CD4-positive, alpha-beta memory T cell (primary cell): ENCODE measurements at regions not wholly inside any gene's neighbourhood (a gene's known extent, or its start where the extent isn't known, plus 50 kb on each side); places are given as distances from the start of the nearest gene placed in this dataset.
"Not testable (repeated sequence)": the region's sequence is repeated elsewhere in the genome, so short reads cannot be mapped to it uniquely, and the experiment has no call there.

ENCODE experiments used
- CTCF ChIA-PET: fragments of 350-600 bp; sonication (Branson Sonifier 250); formaldehyde crosslinking; loops from one replicate; lab custom pipeline; 2021; ENCODE audit warnings: inconsistent platforms; ENCODE audit not compliant: partially characterized antibody; lab: Charles Lee
- POLR2A ChIA-PET: fragments of 350-600 bp; sonication (Branson Sonifier 250); formaldehyde crosslinking; loops from one replicate; lab custom pipeline; 2021; ENCODE audit not compliant: partially characterized antibody; lab: Charles Lee
- DNase-seq, 5 donors: peaks; one replicate each; pipeline versions ENCODE4 v3.0.0 to v3.0.0-alpha.2; 2020 to 2022; ENCODE audit warnings: mixed read lengths in 1 of 5
- H3K27ac ChIP-seq: one replicate; pipeline ENCODE4 v1.7.0; 2013; ENCODE audit warnings: low read depth, low read length
- H3K27me3 ChIP-seq: 2 replicates; pipeline ENCODE4 v1.7.0; 2013; ENCODE audit warnings: mild to moderate bottlenecking, low read length, moderate library complexity; ENCODE audit not compliant: insufficient read depth
- H3K36me3 ChIP-seq: 2 replicates; pipeline ENCODE4 v1.7.0; 2013; ENCODE audit warnings: mild to moderate bottlenecking, low read length, moderate library complexity; ENCODE audit not compliant: insufficient read depth
- H3K4me1 ChIP-seq: 2 replicates; pipeline ENCODE4 v1.7.0; 2013; ENCODE audit warnings: mild to moderate bottlenecking, low read length, moderate library complexity; ENCODE audit not compliant: insufficient read depth
- H3K4me3 ChIP-seq, 2 donors: one replicate each; pipeline ENCODE4 v1.7.0; 2013; ENCODE audit warnings: low read length in 2 of 2, mild to moderate bottlenecking in 1 of 2
- H3K9me3 ChIP-seq, 2 donors: one replicate each; pipeline ENCODE4 v1.7.0; 2013; ENCODE audit warnings: low read length in 2 of 2, control low read depth in 1 of 2; ENCODE audit not compliant: control insufficient read depth in 1 of 2
- H3K27ac Mint-ChIP-seq, 7 donors: one replicate each; pipeline ENCODE4 v1.8.0; 2020 to 2021; ENCODE audit warnings: mixed read lengths in 7 of 7, mild to moderate bottlenecking in 6 of 7, inconsistent platforms in 3 of 7, moderate library complexity in 3 of 7
- H3K27me3 Mint-ChIP-seq, 2 donors: one replicate each; pipeline ENCODE4 v1.8.0; 2020 to 2021; ENCODE audit warnings: mixed read lengths in 2 of 2
- H3K36me3 Mint-ChIP-seq, 2 donors: one replicate each; pipeline ENCODE4 v1.8.0; 2020 to 2021; ENCODE audit warnings: mixed read lengths in 2 of 2, inconsistent platforms in 1 of 2, mild to moderate bottlenecking in 1 of 2
- H3K4me1 Mint-ChIP-seq, 4 donors: one replicate each; pipeline ENCODE4 v1.8.0; 2020 to 2021; ENCODE audit warnings: mixed read lengths in 4 of 4, mild to moderate bottlenecking in 1 of 4
- H3K4me3 Mint-ChIP-seq, 8 donors: one replicate each; pipeline ENCODE4 v1.8.0; 2020 to 2021; ENCODE audit warnings: mixed read lengths in 8 of 8, mild to moderate bottlenecking in 7 of 8, moderate library complexity in 6 of 8, inconsistent platforms in 3 of 8
- H3K9me3 Mint-ChIP-seq, 8 donors: one replicate each; pipeline ENCODE4 v1.8.0; 2020 to 2021; ENCODE audit warnings: mixed read lengths in 8 of 8, mild to moderate bottlenecking in 5 of 8, inconsistent platforms in 3 of 8, moderate library complexity in 1 of 8
- intact Hi-C: fragments of 100-400 bp; cut with micrococcal nuclease; formaldehyde crosslinking; loops from one replicate; pipeline ENCODE4 v1.15.1; 2023

DNA sequence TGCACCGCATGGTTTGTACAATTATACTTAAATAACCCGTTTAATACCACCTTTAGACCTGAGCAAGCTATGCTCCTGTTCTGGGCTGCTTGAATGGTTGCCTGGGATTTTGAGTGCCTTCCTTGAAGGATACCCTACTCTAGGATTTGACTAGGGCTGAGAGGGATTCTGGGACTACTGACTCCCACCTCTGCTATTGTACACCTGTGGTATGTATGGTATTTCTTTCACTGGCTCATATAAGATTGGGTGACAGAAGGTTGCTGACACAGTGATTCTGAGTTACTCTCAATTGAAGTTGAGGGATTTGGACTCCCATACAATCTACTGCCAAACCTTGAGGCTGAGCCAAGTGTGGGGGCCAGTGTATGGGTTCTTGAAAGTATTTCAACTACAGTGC, 494.4 kb upstream of the SEMA3D start:
- H3K27ac Mint-ChIP-seq: no peak overlapping the region
- H3K4me1 ChIP-seq: no peaks in the 10 kb centered on the region
- no peaks in the 10 kb centered on the region for H3K36me3 Mint-ChIP-seq
- intact Hi-C loops: no loop called here
- H3K27ac ChIP-seq: no peak overlapping the region
- H3K4me3 ChIP-seq: no peak overlapping the region
- DNase-seq: no peak
- H3K4me1 Mint-ChIP-seq: no peaks in the 10 kb centered on the region
- H3K9me3 ChIP-seq: peaks cover 0 to 5% of the 10 kb centered on the region in 2 donors
- POLR2A ChIA-PET: no interaction called here
- peaks cover 4 to 22% (median 12%) of the 10 kb centered on the region in 8 donors for H3K9me3 Mint-ChIP-seq
- no peaks in the 10 kb centered on the region for H3K27me3 Mint-ChIP-seq
- H3K27me3 ChIP-seq: no peaks in the 10 kb centered on the region
- H3K36me3 ChIP-seq: no peaks in the 10 kb centered on the region
- H3K4me3 Mint-ChIP-seq: no peak overlapping the region
- CTCF ChIA-PET: no interaction called here

- H3K9me3 ChIP-seq, CTCF ChIA-PET, intact Hi-C loops, H3K27me3 ChIP-seq, H3K36me3 Mint-ChIP-seq, H3K4me3 ChIP-seq, H3K27ac ChIP-seq, H3K27ac Mint-ChIP-seq, POLR2A ChIA-PET, H3K27me3 Mint-ChIP-seq, H3K36me3 ChIP-seq, DNase-seq, H3K4me1 ChIP-seq, H3K4me3 Mint-ChIP-seq, H3K4me1 Mint-ChIP-seq: not testable (repeated sequence)
- H3K9me3 Mint-ChIP-seq: peaks cover 0 to 20% (median 11%) of the 10 kb centered on the region in 8 donors
These were observed 488.2 kb upstream of the SEMA3D start for GRCh38 chr7:85675093-85675492.

- no peak overlapping the region for H3K27ac Mint-ChIP-seq
- H3K36me3 ChIP-seq: no peaks in the 10 kb centered on the region
- no peaks in the 10 kb centered on the region for H3K27me3 ChIP-seq
- no peaks in the 10 kb centered on the region for H3K4me1 Mint-ChIP-seq
- no peak overlapping the region for H3K4me3 Mint-ChIP-seq
- POLR2A ChIA-PET: no interaction called here
- no peaks in the 10 kb centered on the region for H3K27me3 Mint-ChIP-seq
- no peaks in the 10 kb centered on the region for H3K9me3 ChIP-seq
- no peak overlapping the region for H3K4me3 ChIP-seq
- H3K27ac ChIP-seq: no peak overlapping the region
- no peaks in the 10 kb centered on the region for H3K4me1 ChIP-seq
- peaks cover 0 to 13% (median 7%) of the 10 kb centered on the region in 8 donors for H3K9me3 Mint-ChIP-seq
- CTCF ChIA-PET: no interaction called here
- H3K36me3 Mint-ChIP-seq: no peaks in the 10 kb centered on the region
- intact Hi-C loops: no loop called here
- DNase-seq: no peak
These were observed 487.0 kb upstream of the SEMA3D start for GRCh38 chr7:85673876-85674275.

DNA sequence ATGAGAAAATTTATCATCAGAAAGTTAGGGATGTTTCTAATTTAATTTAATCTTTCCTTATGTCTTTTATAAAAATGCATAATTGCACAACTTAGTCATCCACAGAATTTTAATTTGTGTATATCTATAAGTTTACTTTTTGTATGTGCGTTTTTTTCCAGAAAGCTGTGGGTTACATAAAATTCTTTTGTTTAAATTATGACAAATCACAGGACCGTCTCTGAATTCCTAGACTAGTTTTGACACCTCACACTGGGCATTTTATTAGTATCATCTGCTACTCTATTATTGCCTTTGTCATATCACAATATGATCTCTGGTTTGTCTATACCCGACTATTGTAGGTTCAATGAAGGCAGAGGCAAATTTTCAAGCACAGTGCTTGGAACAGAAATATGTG, 482.4 kb upstream of the SEMA3D start:
- Histone ChIP-seq H3K4me3 (no peak overlapping the region), H3K4me1 (no peaks in the 10 kb centered on the region), H3K9me3 (no peaks in the 10 kb centered on the region), H3K27ac (no peak overlapping the region), H3K27me3 (no peaks in the 10 kb centered on the region), H3K36me3 (no peaks in the 10 kb centered on the region)
- H3K4me3 Mint-ChIP-seq: no peak overlapping the region
- H3K4me1 Mint-ChIP-seq: no peaks in the 10 kb centered on the region
- no peak for DNase-seq
- ChIA-PET POLR2A (no interaction called here), CTCF (no interaction called here)
- peaks cover 0 to 6% (median under 1%) of the 10 kb centered on the region in 8 donors for H3K9me3 Mint-ChIP-seq
- no peak overlapping the region for H3K27ac Mint-ChIP-seq
- no peaks in the 10 kb centered on the region for H3K27me3 Mint-ChIP-seq
- no peaks in the 10 kb centered on the region for H3K36me3 Mint-ChIP-seq
- intact Hi-C loops: no loop called here

- Histone ChIP-seq H3K4me1 (no peaks in the 10 kb centered on the region), H3K36me3 (no peaks in the 10 kb centered on the region), H3K27me3 (no peaks in the 10 kb centered on the region), H3K9me3 (no peaks in the 10 kb centered on the region), H3K4me3 (no peak overlapping the region), H3K27ac (no peak overlapping the region)
- Mint-ChIP-seq H3K4me3 (no peak overlapping the region), H3K27ac (no peak overlapping the region), H3K27me3 (no peaks in the 10 kb centered on the region), H3K4me1 (no peaks in the 10 kb centered on the region), H3K36me3 (no peaks in the 10 kb centered on the region), H3K9me3 (peaks cover 0 to 4% (median 1%) of the 10 kb centered on the region in 8 donors)
- ChIA-PET CTCF (no interaction called here), POLR2A (no interaction called here)
- intact Hi-C loops: no loop called here
- DNase-seq: no peak
These were observed 477.5 kb upstream of the SEMA3D start for GRCh38 chr7:85664341-85664740.

GRCh38 chr7:85659364-85659763, 472.5 kb upstream of the SEMA3D start:
- Mint-ChIP-seq H3K27ac (no peak overlapping the region), H3K4me3 (no peak overlapping the region), H3K4me1 (no peaks in the 10 kb centered on the region), H3K36me3 (no peaks in the 10 kb centered on the region), H3K27me3 (no peaks in the 10 kb centered on the region), H3K9me3 (peaks cover 0 to 4% (median under 1%) of the 10 kb centered on the region in 8 donors)
- ChIA-PET POLR2A (no interaction called here), CTCF (no interaction called here)
- intact Hi-C loops: no loop called here
- no peak for DNase-seq
- Histone ChIP-seq H3K4me3 (no peak overlapping the region), H3K9me3 (no peaks in the 10 kb centered on the region), H3K4me1 (no peaks in the 10 kb centered on the region), H3K27ac (no peak overlapping the region), H3K36me3 (no peaks in the 10 kb centered on the region), H3K27me3 (no peaks in the 10 kb centered on the region)

GRCh38 chr7:85655252-85655651, 468.4 kb upstream of the SEMA3D start:
- Histone ChIP-seq H3K27me3 (no peaks in the 10 kb centered on the region), H3K4me1 (no peaks in the 10 kb centered on the region), H3K4me3 (no peak overlapping the region), H3K9me3 (no peaks in the 10 kb centered on the region), H3K36me3 (no peaks in the 10 kb centered on the region), H3K27ac (no peak overlapping the region)
- H3K36me3 Mint-ChIP-seq: no peaks in the 10 kb centered on the region
- no peak for DNase-seq
- no peak overlapping the region for H3K27ac Mint-ChIP-seq
- no peaks in the 10 kb centered on the region for H3K27me3 Mint-ChIP-seq
- H3K9me3 Mint-ChIP-seq: peaks cover 0 to 2% (median 0%) of the 10 kb centered on the region in 8 donors
- H3K4me1 Mint-ChIP-seq: no peaks in the 10 kb centered on the region
- H3K4me3 Mint-ChIP-seq: no peak overlapping the region
- ChIA-PET POLR2A (no interaction called here), CTCF (no interaction called here)
- intact Hi-C loops: no loop called here

DNA sequence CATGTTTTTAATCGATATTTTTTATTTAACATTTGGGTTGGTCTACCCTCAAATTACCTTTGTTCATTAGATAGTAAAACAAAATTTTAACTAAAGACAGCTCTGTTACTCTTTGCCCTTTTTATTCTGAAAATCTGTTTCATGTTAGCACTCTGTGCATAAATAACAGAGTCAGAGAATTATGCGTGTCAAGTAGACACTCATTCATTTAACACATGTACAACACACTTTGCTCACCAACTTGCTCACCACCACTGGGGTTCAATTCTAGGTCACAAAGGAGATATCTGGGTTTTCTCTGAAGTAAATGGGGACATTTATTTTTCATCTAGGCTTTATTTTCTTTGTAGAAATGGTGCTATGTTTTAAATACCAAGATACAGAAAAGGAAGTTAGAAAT, 457.4 kb upstream of the SEMA3D start:
- H3K27me3 ChIP-seq: no peaks in the 10 kb centered on the region
- CTCF ChIA-PET: no interaction called here
- POLR2A ChIA-PET: no interaction called here
- Mint-ChIP-seq H3K4me1 (no peaks in the 10 kb centered on the region), H3K9me3 (peaks cover 2 to 16% (median 6%) of the 10 kb centered on the region in 8 donors), H3K36me3 (no peaks in the 10 kb centered on the region), H3K27ac (no peak overlapping the region), H3K4me3 (no peak overlapping the region), H3K27me3 (no peaks in the 10 kb centered on the region)
- no peak overlapping the region for H3K4me3 ChIP-seq
- H3K27ac ChIP-seq: no peak overlapping the region
- no peaks in the 10 kb centered on the region for H3K36me3 ChIP-seq
- H3K4me1 ChIP-seq: no peaks in the 10 kb centered on the region
- DNase-seq: no peak
- H3K9me3 ChIP-seq: no peaks in the 10 kb centered on the region
- intact Hi-C loops: no loop called here
